Stimulated activated CD4-positive, alpha-beta T cell treated with anti-CD3 and anti-CD28 coated beads, TNF-alpha, amount 100 ng/mL, for 48 hours (primary cell): ENCODE measurements at regions not wholly inside any gene's neighbourhood (a gene's known extent, or its start where the extent isn't known, plus 50 kb on each side); places are given as distances from the start of the nearest gene placed in this dataset.
A peak's percentile ranks its signal among the peaks of the same experiment; 100 is the strongest.

Source experiments
- DNase-seq, 3 donors: peaks; one replicate each; pipeline ENCODE4 v3.0.0-alpha.2; 2020; ENCODE audit warnings: low read depth in 3 of 3

- DNase-seq: no peak
Measured at GRCh38 chr14:98544174-98544573, 727.8 kb downstream of the BCL11B start.

DNA sequence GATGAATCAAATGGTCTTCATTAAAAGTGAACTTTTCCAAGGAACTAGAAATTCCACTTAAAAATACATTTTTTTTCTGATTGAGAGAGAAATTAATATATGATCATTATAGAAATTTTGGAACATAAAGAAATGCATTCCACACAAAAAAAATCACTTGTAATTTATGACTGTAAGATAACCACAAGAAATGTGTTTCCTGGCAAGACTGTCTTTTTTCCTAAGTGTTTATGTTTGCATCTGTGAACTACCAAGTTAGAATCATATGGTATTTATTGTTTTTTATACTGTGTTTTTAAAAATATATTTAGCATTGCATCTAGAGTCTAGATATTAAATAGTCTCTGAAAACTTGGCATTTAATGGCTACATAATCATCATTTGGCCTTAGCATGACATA lies 726.8 kb downstream of the BCL11B start:
- DNase-seq: no peak

GRCh38 chr14:98548071-98548686 lies 723.8 kb downstream of the BCL11B start:
- DNase-seq: peak in 2 of 3 donors; percentile 14 to 20

GRCh38 chr14:98551028-98551427 lies 721.0 kb downstream of the BCL11B start:
- no peak for DNase-seq

GRCh38 chr14:98555440-98555839 lies 716.6 kb downstream of the BCL11B start:
- DNase-seq: no peak

GRCh38 chr14:98564006-98564405 lies 708.0 kb downstream of the BCL11B start:
- no peak for DNase-seq

DNA sequence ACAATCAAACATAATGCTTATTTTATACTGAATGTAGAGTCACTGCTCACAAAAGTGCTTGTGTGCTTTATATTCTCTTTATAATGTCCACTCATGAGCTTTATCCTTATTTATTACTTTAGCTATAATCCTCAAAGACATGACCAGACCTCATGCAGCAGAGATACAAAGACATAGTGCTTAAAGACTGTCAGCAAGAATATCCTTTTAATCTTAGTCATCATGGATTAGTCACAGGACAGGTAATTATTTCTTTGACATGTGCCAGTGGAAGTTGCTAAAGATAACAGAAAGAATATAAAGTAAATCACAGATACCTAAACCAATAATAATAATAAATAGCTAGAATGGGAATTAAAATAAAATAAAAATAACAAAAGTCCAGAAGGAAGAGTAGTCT lies 707.5 kb downstream of the BCL11B start:
- no peak for DNase-seq

GRCh38 chr14:98571104-98571503 lies 700.9 kb downstream of the BCL11B start:
- no peak for DNase-seq

DNA sequence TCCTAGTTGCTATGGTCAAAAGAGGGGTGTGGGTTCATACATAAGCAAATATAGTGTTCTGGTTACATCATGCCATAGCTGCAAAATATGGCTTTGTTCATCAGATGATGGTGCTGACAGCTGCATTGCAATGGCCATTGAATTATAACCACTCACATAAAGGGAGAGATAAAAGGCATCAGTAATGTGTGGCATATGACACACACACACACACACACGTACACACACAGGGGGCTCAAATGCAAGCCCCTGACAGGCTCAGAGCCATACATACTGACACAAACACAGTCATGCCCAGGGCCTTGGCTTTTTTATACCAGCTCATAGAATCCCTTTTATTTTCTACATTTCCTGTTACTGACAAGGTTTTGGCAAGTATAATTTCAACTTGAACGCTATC lies 698.9 kb downstream of the BCL11B start:
- no peak for DNase-seq

DNA sequence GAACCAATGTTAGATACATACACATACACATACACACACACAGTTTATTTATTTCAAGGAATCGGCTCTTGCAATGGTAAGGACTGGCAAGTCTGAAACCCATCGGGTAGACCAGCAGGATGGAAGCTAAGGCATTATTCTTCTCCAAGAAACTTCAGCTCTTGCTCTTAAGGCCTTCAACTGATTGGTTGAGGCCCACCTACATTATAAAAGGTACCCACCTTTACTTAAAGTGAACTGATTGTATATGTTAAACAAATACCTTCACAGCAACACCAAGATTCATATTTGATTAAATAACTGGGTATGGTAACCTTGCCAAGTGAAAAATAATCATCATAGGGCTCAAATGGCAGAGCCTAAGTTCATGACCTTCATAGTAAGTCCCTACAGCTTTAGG lies 695.5 kb downstream of the BCL11B start:
- DNase-seq: no peak

DNA sequence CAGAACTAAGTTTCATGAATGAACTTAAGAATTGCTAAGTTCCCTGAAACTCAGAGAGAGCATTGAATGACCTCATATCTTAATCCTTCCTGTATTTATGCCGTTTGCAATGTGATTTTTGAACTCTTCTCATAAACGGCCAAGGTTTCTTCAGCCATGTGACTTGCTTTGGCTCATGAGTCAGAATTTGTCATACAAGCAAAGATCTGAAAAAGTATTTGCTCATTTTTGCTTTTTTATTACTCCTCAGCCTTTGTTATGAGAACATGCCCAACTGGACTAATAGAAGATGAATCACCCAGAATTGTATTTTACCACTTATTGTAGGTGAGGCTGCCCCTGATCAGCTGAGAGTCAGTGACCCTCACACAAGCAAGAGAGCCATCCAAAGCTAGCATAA lies 693.8 kb downstream of the BCL11B start:
- no peak for DNase-seq

GRCh38 chr14:98579140-98579539 lies 692.9 kb downstream of the BCL11B start:
- DNase-seq: no peak

- peak in 1 of 3 donors; percentile 2 for DNase-seq
Measured at GRCh38 chr14:98580131-98580678, 691.8 kb downstream of the BCL11B start.

GRCh38 chr14:98582276-98582675 lies 689.7 kb downstream of the BCL11B start:
- DNase-seq: no peak

DNA sequence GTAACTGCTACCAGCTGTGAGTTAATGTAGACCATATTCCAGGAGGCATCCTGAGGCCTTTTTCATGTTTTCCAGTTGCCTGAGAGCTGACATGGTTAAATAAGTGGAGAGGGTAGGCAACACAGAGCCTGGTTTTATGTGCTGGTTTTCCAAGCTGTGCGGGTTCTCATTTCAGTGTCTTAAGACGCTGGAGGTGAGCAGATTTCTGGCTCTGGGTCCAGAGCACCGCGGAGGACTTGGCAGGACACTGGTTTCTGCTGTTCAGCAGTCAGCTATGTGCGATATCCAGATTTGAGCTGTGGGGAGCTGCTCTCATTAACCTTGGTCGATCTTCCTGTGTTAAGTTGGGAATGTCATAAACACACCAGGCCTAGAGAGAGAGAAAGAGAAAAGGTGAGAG lies 680.8 kb downstream of the BCL11B start:
- no peak for DNase-seq

DNA sequence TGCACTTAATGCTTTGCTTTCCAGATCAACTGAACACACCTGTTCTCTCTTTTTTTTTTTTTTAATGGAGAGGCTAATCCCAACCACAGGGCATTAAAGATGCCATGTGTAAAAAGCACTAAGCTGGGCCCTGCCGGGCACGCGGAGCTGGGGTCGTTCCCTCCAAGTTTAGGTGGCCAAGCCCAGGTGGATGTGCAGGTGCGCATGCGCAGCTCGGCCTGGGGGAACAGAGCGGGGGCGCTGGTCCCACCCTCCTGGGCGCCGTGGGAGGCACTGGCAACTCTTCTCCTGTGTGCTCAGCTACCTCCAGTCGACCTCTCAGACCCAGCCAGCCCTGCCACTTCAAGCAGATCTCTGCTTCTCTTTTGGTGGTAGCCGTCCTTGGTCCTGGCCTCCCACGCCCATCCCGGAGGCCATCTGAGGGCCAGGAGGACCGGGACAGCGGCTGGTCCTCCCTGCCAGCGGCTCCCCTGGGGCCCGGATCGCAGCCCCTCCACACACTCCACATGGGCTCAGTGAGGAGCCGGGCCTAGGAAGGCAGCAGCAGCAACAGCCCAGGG lies 679.3 kb downstream of the BCL11B start:
- DNase-seq: no peak

DNA sequence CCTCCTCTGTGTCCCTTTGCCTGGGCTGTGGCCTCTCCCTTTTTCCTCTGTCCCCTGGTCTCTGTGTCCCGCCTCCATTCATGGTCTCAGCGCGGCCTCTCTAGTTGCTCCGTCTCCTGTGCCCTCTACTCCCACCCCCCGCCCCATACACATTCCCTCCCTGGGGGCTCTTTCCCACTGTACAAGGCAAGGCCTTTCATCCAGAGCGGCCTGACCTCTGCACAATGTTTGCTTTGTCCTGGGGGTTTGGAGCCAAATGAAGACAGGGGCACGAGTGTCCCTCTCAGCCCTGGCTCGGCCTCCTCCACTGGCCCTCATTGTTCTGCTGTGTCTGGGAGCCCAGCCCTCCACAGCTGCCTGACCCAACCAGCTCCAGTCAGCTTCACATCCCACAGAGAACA lies 678.6 kb downstream of the BCL11B start:
- DNase-seq: no peak

DNA sequence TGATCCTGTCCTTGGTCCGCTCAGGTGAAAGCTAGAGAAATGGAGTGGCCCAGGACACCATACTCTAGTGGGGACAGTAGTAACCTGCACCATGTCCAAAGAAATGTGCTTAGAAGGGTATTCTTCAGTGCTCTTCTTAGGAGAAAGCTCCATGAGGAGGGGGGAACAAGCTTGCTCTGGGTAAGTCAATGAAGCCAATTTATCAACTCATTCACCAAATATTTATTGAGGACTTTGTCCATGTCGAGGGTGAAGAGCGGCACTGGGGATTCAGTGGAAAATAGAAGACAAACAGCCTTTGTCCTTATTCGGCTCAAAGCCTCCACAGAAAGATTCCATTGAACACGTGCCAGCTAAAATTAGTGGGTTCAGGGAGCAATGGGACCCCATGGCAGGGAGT lies 677.8 kb downstream of the BCL11B start:
- no peak for DNase-seq

DNA sequence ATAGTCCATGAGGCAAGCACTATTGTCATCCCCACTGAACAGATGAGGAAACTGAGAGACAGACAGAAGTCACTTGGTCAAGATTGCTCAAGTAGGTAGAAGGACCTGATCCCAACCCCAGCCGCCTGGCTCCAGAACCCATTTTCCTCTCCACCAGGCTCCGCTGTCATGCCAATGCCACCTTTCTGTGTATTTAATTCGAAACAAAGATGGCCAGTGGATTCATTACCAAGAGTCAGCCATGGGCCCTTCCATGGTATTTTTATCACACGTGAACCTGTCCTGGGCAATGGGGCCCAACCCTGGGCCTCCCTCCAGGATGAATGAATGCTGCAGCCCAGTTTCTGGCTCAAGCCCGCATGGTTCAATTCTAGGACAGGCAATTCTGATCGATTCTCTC lies 673.4 kb downstream of the BCL11B start:
- no peak for DNase-seq

DNA sequence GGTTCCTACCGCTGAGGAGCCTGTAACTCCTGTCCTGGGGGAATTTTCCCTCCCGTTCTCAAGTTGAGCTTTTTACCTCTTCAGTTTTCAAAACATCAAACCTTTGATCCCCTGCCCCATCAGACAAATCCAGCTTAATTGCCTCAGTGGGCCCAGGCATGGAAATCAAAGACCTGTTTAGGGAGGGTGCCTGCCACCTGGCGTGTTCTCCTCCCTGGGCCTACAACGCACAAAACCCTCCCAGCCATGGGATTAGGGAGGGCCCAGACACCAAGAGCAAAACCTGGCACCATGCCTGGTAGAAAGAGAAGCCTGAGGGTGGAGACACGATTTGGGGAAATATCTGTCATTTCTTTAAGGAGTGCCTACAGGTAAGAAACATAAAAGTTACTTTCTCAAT lies 672.9 kb downstream of the BCL11B start:
- no peak for DNase-seq

DNA sequence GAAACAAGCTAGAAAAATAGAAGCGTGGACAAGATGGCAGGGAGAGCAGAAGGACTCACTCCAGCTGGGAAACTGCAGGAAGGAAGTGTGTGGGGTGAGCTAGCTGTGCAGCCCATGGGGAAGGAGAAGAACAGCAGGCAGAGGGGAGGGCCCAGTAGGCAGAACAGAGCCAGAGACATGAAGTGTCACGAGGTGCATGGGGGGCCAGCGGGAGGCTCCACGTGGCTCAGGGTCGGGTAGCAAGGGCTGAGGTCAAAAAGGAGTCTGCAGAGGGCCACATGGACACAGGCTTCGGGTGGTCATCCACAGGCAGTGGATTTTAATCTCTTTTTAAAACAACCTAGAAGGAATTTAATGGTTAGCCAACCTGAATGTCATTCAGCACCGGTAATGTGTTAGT lies 669.0 kb downstream of the BCL11B start:
- no peak for DNase-seq

- DNase-seq: no peak
Measured at GRCh38 chr14:98605043-98605442, 667.0 kb downstream of the BCL11B start.

DNA sequence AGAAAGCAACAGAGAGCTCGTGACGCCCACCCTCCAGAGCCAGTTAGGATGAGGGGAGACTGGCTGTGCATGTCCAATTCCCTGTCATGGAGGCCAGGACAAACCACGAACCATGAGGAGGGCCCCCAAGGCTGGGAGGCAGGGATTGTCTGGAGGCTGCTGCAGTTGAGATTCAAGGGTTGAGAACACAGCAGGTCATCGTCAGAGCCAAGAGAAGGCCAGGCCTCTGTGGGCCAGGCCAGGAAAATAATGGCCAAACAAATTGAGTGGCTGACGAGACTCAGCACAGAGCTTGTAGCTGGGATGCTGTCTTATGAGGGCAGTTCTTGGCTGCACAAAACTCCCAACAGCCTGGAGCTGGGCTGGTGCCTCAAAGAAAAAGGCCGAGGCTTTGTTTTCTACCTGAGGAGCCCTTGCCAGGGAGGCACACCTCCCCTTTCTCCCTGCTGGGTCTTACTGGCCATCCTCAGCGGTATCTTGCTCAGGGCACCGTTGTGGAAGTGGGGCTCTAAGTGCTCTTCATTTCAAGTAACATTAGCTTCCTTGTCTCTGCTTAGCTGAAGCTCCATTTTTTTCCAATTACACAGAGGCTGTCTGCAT lies 665.9 kb downstream of the BCL11B start:
- no peak for DNase-seq
